ENCODE measurements at regions not wholly inside any gene's neighbourhood (a gene's known extent, or its start where the extent isn't known, plus 50 kb on each side); places are given as distances from the start of the nearest gene placed in this dataset.

GRCh38 chr10:4183761-4184261 lies 398.8 kb upstream of the KLF6 start:
- no peak overlapping the region for H3K27ac Mint-ChIP-seq
- no peaks in the 10 kb centered on the region for H3K9me3 Mint-ChIP-seq
- intact Hi-C loops (cut with micrococcal nuclease): no loop called here
- no peaks in the 10 kb centered on the region for H3K4me1 Mint-ChIP-seq (ENCODE audit: low read depth)
- no peak overlapping the region for H3K4me3 Mint-ChIP-seq
- H3K36me3 Mint-ChIP-seq (ENCODE audit: low read depth): no peaks in the 10 kb centered on the region
- H3K27me3 Mint-ChIP-seq: no peaks in the 10 kb centered on the region

- Mint-ChIP-seq H3K36me3 (ENCODE audit: low read depth) (no peaks in the 10 kb centered on the region), H3K4me3 (no peak overlapping the region), H3K27me3 (no peaks in the 10 kb centered on the region), H3K4me1 (ENCODE audit: low read depth) (peaks cover 13% of the 10 kb centered on the region), H3K27ac (no peak overlapping the region), H3K9me3 (no peaks in the 10 kb centered on the region)
- intact Hi-C loops (cut with micrococcal nuclease): no loop called here
Observed at GRCh38 chr10:4181621-4182049, 396.6 kb upstream of the KLF6 start.

- Mint-ChIP-seq H3K27me3 (no peaks in the 10 kb centered on the region), H3K27ac (peak overlapping the region; percentile 37)
- intact Hi-C loops (cut with micrococcal nuclease): no loop called here
Observed at GRCh38 chr10:4181081-4181480, 396.1 kb upstream of the KLF6 start.

GRCh38 chr10:4177791-4178190 lies 392.8 kb upstream of the KLF6 start:
- intact Hi-C loops (cut with micrococcal nuclease): no loop called here
- H3K9me3 Mint-ChIP-seq: peaks cover 17% of the 10 kb centered on the region

More at GRCh38 chr10:4181081-4181480, 396.1 kb upstream of the KLF6 start:
- Mint-ChIP-seq H3K9me3 (no peaks in the 10 kb centered on the region), H3K4me3 (no peak overlapping the region), H3K4me1 (ENCODE audit: low read depth) (peaks cover 18% of the 10 kb centered on the region), H3K36me3 (ENCODE audit: low read depth) (no peaks in the 10 kb centered on the region)

GRCh38 chr10:4176500-4177281 lies 391.7 kb upstream of the KLF6 start:
- Mint-ChIP-seq H3K4me3 (no peak overlapping the region), H3K36me3 (ENCODE audit: low read depth) (peaks cover 25% of the 10 kb centered on the region), H3K27me3 (no peaks in the 10 kb centered on the region), H3K27ac (peak overlapping the region; percentile 95), H3K9me3 (peaks cover 28% of the 10 kb centered on the region), H3K4me1 (ENCODE audit: low read depth) (peaks cover 28% of the 10 kb centered on the region)
- intact Hi-C loops (cut with micrococcal nuclease): loop anchor here (1.0 kb wide), 1 partner anchor 44 kb away; no protein-coding TSS in a partner anchor

More at GRCh38 chr10:4177791-4178190, 392.8 kb upstream of the KLF6 start:
- Mint-ChIP-seq H3K36me3 (ENCODE audit: low read depth) (peaks cover 21% of the 10 kb centered on the region), H3K27me3 (no peaks in the 10 kb centered on the region), H3K4me1 (ENCODE audit: low read depth) (peaks cover 28% of the 10 kb centered on the region), H3K4me3 (no peak overlapping the region), H3K27ac (peak overlapping the region; percentile 95)

- peaks cover 29% of the 10 kb centered on the region for H3K9me3 Mint-ChIP-seq
- intact Hi-C loops (cut with micrococcal nuclease): no loop called here
- peak overlapping the region; percentile 95 for H3K27ac Mint-ChIP-seq
- no peaks in the 10 kb centered on the region for H3K27me3 Mint-ChIP-seq
- no peak overlapping the region for H3K4me3 Mint-ChIP-seq
- H3K36me3 Mint-ChIP-seq (ENCODE audit: low read depth): peaks cover 25% of the 10 kb centered on the region
- H3K4me1 Mint-ChIP-seq (ENCODE audit: low read depth): peaks cover 28% of the 10 kb centered on the region
Observed at GRCh38 chr10:4174197-4174596, 389.2 kb upstream of the KLF6 start.

GRCh38 chr10:4170633-4171314 lies 385.8 kb upstream of the KLF6 start:
- peak overlapping the region; percentile 16 for H3K27ac Mint-ChIP-seq
- H3K36me3 Mint-ChIP-seq (ENCODE audit: low read depth): peaks cover 25% of the 10 kb centered on the region
- intact Hi-C loops (cut with micrococcal nuclease): no loop called here
- H3K27me3 Mint-ChIP-seq: peaks cover 3% of the 10 kb centered on the region
- H3K4me1 Mint-ChIP-seq (ENCODE audit: low read depth): peaks cover 8% of the 10 kb centered on the region
- peaks cover 29% of the 10 kb centered on the region for H3K9me3 Mint-ChIP-seq
- H3K4me3 Mint-ChIP-seq: no peak overlapping the region

GRCh38 chr10:4170181-4170580 lies 385.2 kb upstream of the KLF6 start:
- Mint-ChIP-seq H3K27me3 (peaks cover 3% of the 10 kb centered on the region), H3K4me1 (ENCODE audit: low read depth) (peaks cover 3% of the 10 kb centered on the region), H3K4me3 (no peak overlapping the region), H3K36me3 (ENCODE audit: low read depth) (peaks cover 21% of the 10 kb centered on the region), H3K9me3 (peaks cover 29% of the 10 kb centered on the region), H3K27ac (peak overlapping the region; percentile 16)
- intact Hi-C loops (cut with micrococcal nuclease): no loop called here

- H3K4me1 Mint-ChIP-seq (ENCODE audit: low read depth): peaks cover 8% of the 10 kb centered on the region
- no peak overlapping the region for H3K4me3 Mint-ChIP-seq
- peaks cover 29% of the 10 kb centered on the region for H3K9me3 Mint-ChIP-seq
- H3K36me3 Mint-ChIP-seq (ENCODE audit: low read depth): peaks cover 15% of the 10 kb centered on the region
- H3K27ac Mint-ChIP-seq: no peak overlapping the region
- intact Hi-C loops (cut with micrococcal nuclease): no loop called here
- peaks cover 3% of the 10 kb centered on the region for H3K27me3 Mint-ChIP-seq
Observed at GRCh38 chr10:4169448-4169847, 384.4 kb upstream of the KLF6 start.

- intact Hi-C loops (cut with micrococcal nuclease): no loop called here
- Mint-ChIP-seq H3K9me3 (peaks cover 7% of the 10 kb centered on the region), H3K27me3 (peaks cover 3% of the 10 kb centered on the region), H3K4me1 (ENCODE audit: low read depth) (peaks cover 15% of the 10 kb centered on the region), H3K27ac (peak overlapping the region; percentile 31), H3K36me3 (ENCODE audit: low read depth) (peaks cover 3% of the 10 kb centered on the region), H3K4me3 (no peak overlapping the region)
Observed at GRCh38 chr10:4167216-4167615, 382.2 kb upstream of the KLF6 start.

GRCh38 chr10:4162571-4163286 lies 377.7 kb upstream of the KLF6 start:
- Mint-ChIP-seq H3K36me3 (ENCODE audit: low read depth) (no peaks in the 10 kb centered on the region), H3K27me3 (peaks cover 3% of the 10 kb centered on the region), H3K27ac (peak overlapping the region; percentile 12), H3K4me1 (ENCODE audit: low read depth) (peaks cover 23% of the 10 kb centered on the region), H3K9me3 (peaks cover 11% of the 10 kb centered on the region), H3K4me3 (no peak overlapping the region)
- intact Hi-C loops (cut with micrococcal nuclease): no loop called here

- Mint-ChIP-seq H3K27ac (no peak overlapping the region), H3K9me3 (peaks cover 11% of the 10 kb centered on the region), H3K4me3 (no peak overlapping the region), H3K4me1 (ENCODE audit: low read depth) (peaks cover 13% of the 10 kb centered on the region), H3K27me3 (no peaks in the 10 kb centered on the region), H3K36me3 (ENCODE audit: low read depth) (no peaks in the 10 kb centered on the region)
- intact Hi-C loops (cut with micrococcal nuclease): no loop called here
Observed at GRCh38 chr10:4159173-4159572, 374.2 kb upstream of the KLF6 start.

GRCh38 chr10:4154191-4154715 lies 369.2 kb upstream of the KLF6 start:
- intact Hi-C loops (cut with micrococcal nuclease): no loop called here
- Mint-ChIP-seq H3K4me1 (ENCODE audit: low read depth) (no peaks in the 10 kb centered on the region), H3K27ac (no peak overlapping the region), H3K27me3 (no peaks in the 10 kb centered on the region), H3K9me3 (peaks cover 16% of the 10 kb centered on the region), H3K4me3 (no peak overlapping the region), H3K36me3 (ENCODE audit: low read depth) (peaks cover 5% of the 10 kb centered on the region)
